ENCODE measurements at regions not wholly inside any gene's neighbourhood (a gene's known extent, or its start where the extent isn't known, plus 50 kb on each side); places are given as distances from the start of the nearest gene placed in this dataset.
"Not testable (repeated sequence)": the region's sequence is repeated elsewhere in the genome, so short reads cannot be mapped to it uniquely, and the experiment has no call there.

DNA sequence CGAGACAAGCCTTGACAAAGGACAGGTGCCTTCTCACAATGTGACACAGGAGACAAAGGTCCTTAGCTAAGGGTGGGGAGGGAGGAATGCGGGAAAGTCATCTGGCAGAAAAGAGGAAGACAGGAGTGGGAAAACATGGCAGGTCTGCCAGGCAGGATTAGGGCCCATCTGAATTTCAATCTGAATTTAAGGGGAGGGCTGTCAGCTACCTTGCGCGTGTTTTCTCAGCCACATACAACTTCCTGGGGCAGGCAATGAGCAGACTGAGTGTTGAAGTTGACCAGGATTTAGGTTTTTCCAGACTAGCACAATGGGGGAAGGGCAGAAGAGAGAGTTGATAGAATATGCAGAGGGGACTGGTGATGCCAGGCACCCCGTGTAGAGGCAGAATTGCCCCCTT is 66.7 kb upstream of the LARGE1 start:
- TF ChIP-seq, protein P1, sequence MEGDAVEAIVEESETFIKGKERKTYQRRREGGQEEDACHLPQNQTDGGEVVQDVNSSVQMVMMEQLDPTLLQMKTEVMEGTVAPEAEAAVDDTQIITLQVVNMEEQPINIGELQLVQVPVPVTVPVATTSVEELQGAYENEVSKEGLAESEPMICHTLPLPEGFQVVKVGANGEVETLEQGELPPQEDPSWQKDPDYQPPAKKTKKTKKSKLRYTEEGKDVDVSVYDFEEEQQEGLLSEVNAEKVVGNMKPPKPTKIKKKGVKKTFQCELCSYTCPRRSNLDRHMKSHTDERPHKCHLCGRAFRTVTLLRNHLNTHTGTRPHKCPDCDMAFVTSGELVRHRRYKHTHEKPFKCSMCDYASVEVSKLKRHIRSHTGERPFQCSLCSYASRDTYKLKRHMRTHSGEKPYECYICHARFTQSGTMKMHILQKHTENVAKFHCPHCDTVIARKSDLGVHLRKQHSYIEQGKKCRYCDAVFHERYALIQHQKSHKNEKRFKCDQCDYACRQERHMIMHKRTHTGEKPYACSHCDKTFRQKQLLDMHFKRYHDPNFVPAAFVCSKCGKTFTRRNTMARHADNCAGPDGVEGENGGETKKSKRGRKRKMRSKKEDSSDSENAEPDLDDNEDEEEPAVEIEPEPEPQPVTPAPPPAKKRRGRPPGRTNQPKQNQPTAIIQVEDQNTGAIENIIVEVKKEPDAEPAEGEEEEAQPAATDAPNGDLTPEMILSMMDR (conservative IDR thresholded peaks at IDR 0.05), result no peak
- H3K27ac ChIP-seq, result no peak overlapping the region

DNA sequence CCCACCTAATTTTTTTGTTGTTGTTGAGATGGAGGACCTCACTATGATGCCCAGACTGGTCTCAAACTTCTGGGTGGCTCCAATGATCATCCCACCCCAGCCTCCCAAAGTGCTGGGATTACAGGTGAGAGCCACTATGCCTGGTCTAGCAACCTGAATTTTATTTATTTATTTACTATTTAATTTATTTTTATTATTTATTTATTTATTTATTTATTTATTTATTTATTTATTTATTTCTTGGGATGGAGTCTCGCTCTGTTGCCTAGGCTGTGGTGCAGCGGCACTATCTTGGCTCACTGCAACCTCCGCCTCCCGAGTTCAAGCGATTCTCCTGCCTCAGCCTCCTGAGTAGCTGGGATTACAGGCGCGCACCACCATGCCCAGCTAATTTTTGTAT is 69.0 kb upstream of the LARGE1 start:
- not testable (repeated sequence) for H3K27ac ChIP-seq

DNA sequence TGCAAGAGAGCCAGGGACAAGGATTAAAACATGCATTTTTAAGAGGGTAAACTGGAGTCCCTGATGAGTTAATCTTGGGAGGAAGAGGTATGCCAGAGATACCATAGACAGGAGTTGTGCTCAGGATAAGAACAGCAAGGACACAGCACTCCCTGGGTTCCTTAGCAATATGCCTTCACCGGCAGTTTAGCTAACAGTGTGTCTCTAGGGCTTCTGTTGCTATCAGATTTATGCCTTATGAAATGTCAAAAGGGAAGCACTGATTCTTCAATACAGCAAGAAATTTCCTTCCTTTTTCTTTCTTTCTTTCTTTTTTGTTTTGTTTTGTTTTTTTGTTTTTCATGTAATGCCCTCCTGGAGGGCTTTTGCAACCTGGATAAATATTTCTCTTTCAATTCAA is 71.3 kb upstream of the LARGE1 start:
- TF ChIP-seq, protein P1 (conservative IDR thresholded peaks at IDR 0.05), result no peak
- H3K27ac ChIP-seq, result no peak overlapping the region

DNA sequence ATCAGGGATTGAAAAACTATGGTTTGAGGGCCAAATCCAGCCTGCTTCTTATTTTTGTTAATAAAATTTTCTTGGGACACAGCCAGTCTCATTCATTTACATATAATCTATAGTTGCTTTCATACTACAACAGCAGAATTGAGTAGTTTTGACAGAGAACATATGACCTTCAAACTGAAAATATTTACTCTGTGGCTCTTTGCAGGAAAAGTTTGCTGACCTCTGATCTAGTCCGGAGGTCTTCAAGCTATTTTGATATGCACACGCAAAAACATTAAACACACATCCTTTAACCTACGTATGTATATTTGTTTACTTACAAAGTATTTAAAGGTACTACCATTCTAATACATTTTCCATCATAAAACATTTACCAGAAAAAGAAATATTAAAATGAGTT is 76.5 kb upstream of the LARGE1 start:
- TF ChIP-seq, protein P1 (conservative IDR thresholded peaks at IDR 0.05), result no peak
- H3K27ac ChIP-seq, result no peak overlapping the region

DNA sequence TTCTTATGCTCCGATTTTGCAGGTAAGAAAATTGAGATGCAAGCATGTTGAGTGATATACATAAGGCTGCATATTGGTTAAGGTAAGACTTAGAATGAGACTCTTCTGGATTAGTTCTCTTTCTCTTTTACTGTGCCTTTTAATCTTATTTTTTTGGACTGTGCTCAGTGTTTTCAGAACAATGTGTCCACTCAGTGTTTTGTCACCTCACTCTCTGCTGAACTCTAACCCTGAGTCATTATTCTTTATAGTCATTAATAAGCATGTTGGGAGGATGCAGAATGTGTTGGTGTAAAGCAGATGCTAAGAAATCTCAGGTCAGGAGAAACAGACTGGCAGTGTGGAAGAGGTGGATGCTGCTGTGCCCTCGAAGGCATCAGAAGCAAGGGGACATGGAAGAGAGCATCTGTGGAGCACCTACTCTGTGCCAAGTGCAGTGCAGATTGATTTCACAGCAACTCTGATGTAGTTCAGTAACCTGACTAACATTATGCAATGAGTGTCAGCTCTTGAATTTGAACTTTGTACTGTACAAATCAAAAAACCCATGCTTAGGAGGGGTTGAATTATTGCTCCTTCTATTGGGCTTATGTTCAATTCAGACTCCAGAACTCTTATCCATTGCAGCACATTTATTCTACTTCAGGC is 80.7 kb upstream of the LARGE1 start:
- TF ChIP-seq, protein P1 (conservative IDR thresholded peaks at IDR 0.05), result no peak
- no peak overlapping the region for H3K27ac ChIP-seq

DNA sequence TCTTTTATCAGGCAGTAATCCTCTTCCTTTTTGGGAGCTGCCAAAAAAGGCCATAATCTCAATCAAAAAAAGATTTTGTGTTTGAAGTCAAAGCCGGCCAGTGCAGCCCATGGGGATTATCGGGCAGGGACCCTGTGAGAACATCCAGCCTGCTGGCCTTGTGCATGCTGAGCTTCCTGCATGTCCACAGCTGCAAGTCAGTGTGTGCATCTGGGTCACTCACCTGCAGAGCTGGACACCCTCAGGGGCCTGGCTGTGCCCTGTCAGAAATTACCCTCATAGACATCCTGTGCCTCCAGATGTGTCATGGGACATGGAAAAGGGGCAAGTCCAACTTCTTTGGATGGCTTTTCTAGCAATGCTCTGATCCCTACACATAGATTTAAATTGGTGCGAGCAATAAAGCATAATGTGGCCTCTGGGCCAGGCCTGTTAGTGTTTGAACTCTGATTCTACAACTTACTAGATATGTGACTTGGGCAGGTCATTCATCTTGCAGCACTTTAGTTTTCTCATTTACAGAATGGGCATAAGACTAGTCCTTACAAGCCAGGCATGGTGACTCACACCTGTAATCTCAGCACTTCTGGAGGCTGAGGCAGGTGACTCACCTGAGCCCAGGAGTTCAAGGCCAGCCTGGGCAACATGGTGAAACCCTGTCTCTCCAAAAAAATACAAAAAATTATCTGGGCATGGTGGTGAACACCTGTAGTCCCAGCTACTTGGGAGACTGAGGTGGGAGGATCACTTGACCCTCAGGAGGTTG is 81.6 kb upstream of the LARGE1 start:
- TF ChIP-seq, protein P1 (conservative IDR thresholded peaks at IDR 0.05), result no peak
- H3K27ac ChIP-seq, result no peak overlapping the region

DNA sequence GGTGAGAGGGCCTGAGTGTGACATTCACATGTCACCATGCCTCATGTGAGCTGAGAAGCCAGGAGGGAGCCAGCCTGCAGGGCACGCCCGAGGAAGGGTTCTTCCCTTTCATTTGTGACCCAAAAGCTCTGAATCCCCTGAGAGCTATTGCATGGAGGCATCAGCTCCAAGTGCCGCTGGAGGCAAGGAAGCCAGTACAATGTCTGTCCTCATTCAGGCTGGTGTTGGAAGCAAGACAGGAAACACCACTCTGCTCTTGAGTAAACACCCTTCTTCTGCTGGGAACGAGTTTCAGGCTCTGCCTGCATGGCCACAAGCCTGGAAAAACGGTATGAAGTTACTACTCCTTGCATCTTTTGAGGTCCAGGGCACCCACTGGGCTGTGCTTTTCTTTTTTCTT is 83.8 kb upstream of the LARGE1 start:
- no peak overlapping the region for H3K27ac ChIP-seq
- TF ChIP-seq, protein P1 (conservative IDR thresholded peaks at IDR 0.05), result no peak

DNA sequence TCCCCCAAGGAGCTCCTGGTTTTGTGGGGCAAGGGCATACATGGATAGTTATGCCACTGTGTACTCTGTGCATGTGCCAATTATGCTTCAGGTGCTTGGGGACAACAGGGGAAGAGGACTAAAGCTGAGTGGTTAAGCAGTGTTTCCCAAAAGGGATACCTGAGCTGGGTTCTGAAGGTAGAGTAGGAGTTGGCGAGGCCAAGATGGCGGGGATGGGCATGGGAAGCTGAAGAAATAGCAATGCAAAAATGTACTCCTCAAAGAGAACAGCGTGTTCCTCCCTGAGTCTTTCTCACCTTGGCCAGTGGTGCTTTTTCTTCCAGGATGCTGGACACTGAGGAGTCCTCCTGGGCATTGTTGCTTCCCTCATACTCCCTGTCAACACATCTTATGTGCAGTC is 90.0 kb upstream of the LARGE1 start:
- TF ChIP-seq, protein P1 (conservative IDR thresholded peaks at IDR 0.05), result no peak
- H3K27ac ChIP-seq, result no peak overlapping the region
